ENCODE measurements at regions not wholly inside any gene's neighbourhood (a gene's known extent, or its start where the extent isn't known, plus 50 kb on each side); places are given as distances from the start of the nearest gene placed in this dataset.

GRCh38 chr3:106931904-106932303 is 445.3 kb upstream of the CCDC54 start:
- no peak overlapping the region for H3K27ac ChIP-seq (ENCODE audit: low read length)
- no peaks in the 10 kb centered on the region for H3K79me2 ChIP-seq (ENCODE audit: low read length)

GRCh38 chr3:106936337-106936736 is 440.9 kb upstream of the CCDC54 start:
- H3K9ac ChIP-seq (ENCODE audit: low read length), result no peak overlapping the region
- no peak overlapping the region for H3K27ac ChIP-seq (ENCODE audit: low read length)
- no peak overlapping the region for H3K4me2 ChIP-seq (ENCODE audit: low read depth, low read length, poor library complexity, severe bottlenecking)
- H3K27me3 ChIP-seq (ENCODE audit: low read length), result no peaks in the 10 kb centered on the region
- H4K20me1 ChIP-seq (ENCODE audit: insufficient read depth, low read depth, low read length), result no peaks in the 10 kb centered on the region
- DNase-seq, result no peak
- no peaks in the 10 kb centered on the region for H3K36me3 ChIP-seq (ENCODE audit: insufficient read depth, low read length)
- H3K4me3 ChIP-seq (ENCODE audit: low read length), result no peak overlapping the region
- no peaks in the 10 kb centered on the region for H3K4me1 ChIP-seq (ENCODE audit: low read length)
- no peaks in the 10 kb centered on the region for H3K9me2 ChIP-seq (replicated peaks; ENCODE audit: insufficient read depth, low read length)
- H2AFZ ChIP-seq (ENCODE audit: low read length), result no peak overlapping the region
- no peaks in the 10 kb centered on the region for H3K79me2 ChIP-seq (ENCODE audit: low read length)
- no peaks in the 10 kb centered on the region for H3K9me3 ChIP-seq (ENCODE audit: low read length)

More at GRCh38 chr3:106931904-106932303, 445.3 kb upstream of the CCDC54 start:
- no peaks in the 10 kb centered on the region for H3K9me3 ChIP-seq (ENCODE audit: low read length)
- H3K4me1 ChIP-seq (ENCODE audit: low read length), result no peaks in the 10 kb centered on the region
- no peak overlapping the region for H3K9ac ChIP-seq (ENCODE audit: low read length)
- no peaks in the 10 kb centered on the region for H3K36me3 ChIP-seq (ENCODE audit: insufficient read depth, low read length)
- H3K4me3 ChIP-seq (ENCODE audit: low read length), result no peak overlapping the region
- no peaks in the 10 kb centered on the region for H4K20me1 ChIP-seq (ENCODE audit: insufficient read depth, low read depth, low read length)
- no peaks in the 10 kb centered on the region for H3K27me3 ChIP-seq (ENCODE audit: low read length)
- no peak overlapping the region for H3K4me2 ChIP-seq (ENCODE audit: low read depth, low read length, poor library complexity, severe bottlenecking)
- no peak for DNase-seq
- no peaks in the 10 kb centered on the region for H3K9me2 ChIP-seq (replicated peaks; ENCODE audit: insufficient read depth, low read length)
- no peak overlapping the region for H2AFZ ChIP-seq (ENCODE audit: low read length)

- Histone ChIP-seq H3K9me2 (replicated peaks; ENCODE audit: insufficient read depth, low read length) (no peaks in the 10 kb centered on the region), H3K27ac (ENCODE audit: low read length) (no peak overlapping the region), H2AFZ (ENCODE audit: low read length) (no peak overlapping the region), H3K4me3 (ENCODE audit: low read length) (no peak overlapping the region), H4K20me1 (ENCODE audit: insufficient read depth, low read depth, low read length) (no peaks in the 10 kb centered on the region), H3K4me1 (ENCODE audit: low read length) (no peaks in the 10 kb centered on the region), H3K9me3 (ENCODE audit: low read length) (no peaks in the 10 kb centered on the region), H3K36me3 (ENCODE audit: insufficient read depth, low read length) (no peaks in the 10 kb centered on the region), H3K79me2 (ENCODE audit: low read length) (no peaks in the 10 kb centered on the region), H3K27me3 (ENCODE audit: low read length) (no peaks in the 10 kb centered on the region), H3K9ac (ENCODE audit: low read length) (no peak overlapping the region), H3K4me2 (ENCODE audit: low read depth, low read length, poor library complexity, severe bottlenecking) (no peak overlapping the region)
- no peak for DNase-seq
Measured at GRCh38 chr3:106942051-106942450, 435.2 kb upstream of the CCDC54 start.

GRCh38 chr3:106943071-106943470 is 434.2 kb upstream of the CCDC54 start:
- Histone ChIP-seq H3K36me3 (ENCODE audit: insufficient read depth, low read length) (no peaks in the 10 kb centered on the region), H3K4me1 (ENCODE audit: low read length) (no peaks in the 10 kb centered on the region), H3K4me2 (ENCODE audit: low read depth, low read length, poor library complexity, severe bottlenecking) (no peak overlapping the region), H4K20me1 (ENCODE audit: insufficient read depth, low read depth, low read length) (no peaks in the 10 kb centered on the region), H3K9ac (ENCODE audit: low read length) (no peak overlapping the region), H2AFZ (ENCODE audit: low read length) (no peak overlapping the region), H3K27ac (ENCODE audit: low read length) (no peak overlapping the region), H3K27me3 (ENCODE audit: low read length) (no peaks in the 10 kb centered on the region), H3K9me2 (replicated peaks; ENCODE audit: insufficient read depth, low read length) (no peaks in the 10 kb centered on the region), H3K4me3 (ENCODE audit: low read length) (no peak overlapping the region), H3K79me2 (ENCODE audit: low read length) (no peaks in the 10 kb centered on the region), H3K9me3 (ENCODE audit: low read length) (no peaks in the 10 kb centered on the region)
- DNase-seq, result no peak

- H3K4me2 ChIP-seq (ENCODE audit: low read depth, low read length, poor library complexity, severe bottlenecking), result no peak overlapping the region
- no peak overlapping the region for H2AFZ ChIP-seq (ENCODE audit: low read length)
Measured at GRCh38 chr3:106945435-106945834, 431.8 kb upstream of the CCDC54 start.

GRCh38 chr3:106946866-106947265 is 430.4 kb upstream of the CCDC54 start:
- H3K9ac ChIP-seq (ENCODE audit: low read length), result no peak overlapping the region
- H3K9me2 ChIP-seq (replicated peaks; ENCODE audit: insufficient read depth, low read length), result no peaks in the 10 kb centered on the region
- H3K27ac ChIP-seq (ENCODE audit: low read length), result no peak overlapping the region
- no peaks in the 10 kb centered on the region for H3K4me1 ChIP-seq (ENCODE audit: low read length)
- DNase-seq, result no peak
- no peaks in the 10 kb centered on the region for H4K20me1 ChIP-seq (ENCODE audit: insufficient read depth, low read depth, low read length)
- no peak overlapping the region for H3K4me2 ChIP-seq (ENCODE audit: low read depth, low read length, poor library complexity, severe bottlenecking)
- H3K79me2 ChIP-seq (ENCODE audit: low read length), result no peaks in the 10 kb centered on the region
- no peaks in the 10 kb centered on the region for H3K9me3 ChIP-seq (ENCODE audit: low read length)
- no peak overlapping the region for H2AFZ ChIP-seq (ENCODE audit: low read length)
- no peaks in the 10 kb centered on the region for H3K27me3 ChIP-seq (ENCODE audit: low read length)
- no peak overlapping the region for H3K4me3 ChIP-seq (ENCODE audit: low read length)
- no peaks in the 10 kb centered on the region for H3K36me3 ChIP-seq (ENCODE audit: insufficient read depth, low read length)

More at GRCh38 chr3:106945435-106945834, 431.8 kb upstream of the CCDC54 start:
- no peaks in the 10 kb centered on the region for H4K20me1 ChIP-seq (ENCODE audit: insufficient read depth, low read depth, low read length)
- H3K9me3 ChIP-seq (ENCODE audit: low read length), result no peaks in the 10 kb centered on the region
- no peaks in the 10 kb centered on the region for H3K79me2 ChIP-seq (ENCODE audit: low read length)
- no peak for DNase-seq
- no peaks in the 10 kb centered on the region for H3K36me3 ChIP-seq (ENCODE audit: insufficient read depth, low read length)
- H3K9me2 ChIP-seq (replicated peaks; ENCODE audit: insufficient read depth, low read length), result no peaks in the 10 kb centered on the region
- no peaks in the 10 kb centered on the region for H3K4me1 ChIP-seq (ENCODE audit: low read length)
- H3K9ac ChIP-seq (ENCODE audit: low read length), result no peak overlapping the region
- H3K4me3 ChIP-seq (ENCODE audit: low read length), result no peak overlapping the region
- no peak overlapping the region for H3K27ac ChIP-seq (ENCODE audit: low read length)
- no peaks in the 10 kb centered on the region for H3K27me3 ChIP-seq (ENCODE audit: low read length)

- H3K27ac ChIP-seq (ENCODE audit: low read length), result no peak overlapping the region
- DNase-seq, result no peak
- H2AFZ ChIP-seq (ENCODE audit: low read length), result no peak overlapping the region
Measured at GRCh38 chr3:106957029-106957428, 420.2 kb upstream of the CCDC54 start.

GRCh38 chr3:106962993-106963392 is 414.2 kb upstream of the CCDC54 start:
- no peak for DNase-seq
- H3K4me2 ChIP-seq (ENCODE audit: low read depth, low read length, poor library complexity, severe bottlenecking), result no peak overlapping the region

More at GRCh38 chr3:106957029-106957428, 420.2 kb upstream of the CCDC54 start:
- H3K79me2 ChIP-seq (ENCODE audit: low read length), result no peaks in the 10 kb centered on the region
- no peaks in the 10 kb centered on the region for H3K36me3 ChIP-seq (ENCODE audit: insufficient read depth, low read length)
- no peak overlapping the region for H3K4me3 ChIP-seq (ENCODE audit: low read length)
- H3K4me1 ChIP-seq (ENCODE audit: low read length), result no peaks in the 10 kb centered on the region
- no peaks in the 10 kb centered on the region for H4K20me1 ChIP-seq (ENCODE audit: insufficient read depth, low read depth, low read length)
- no peak overlapping the region for H3K9ac ChIP-seq (ENCODE audit: low read length)
- H3K27me3 ChIP-seq (ENCODE audit: low read length), result no peaks in the 10 kb centered on the region
- H3K9me2 ChIP-seq (replicated peaks; ENCODE audit: insufficient read depth, low read length), result no peaks in the 10 kb centered on the region
- H3K4me2 ChIP-seq (ENCODE audit: low read depth, low read length, poor library complexity, severe bottlenecking), result no peak overlapping the region
- H3K9me3 ChIP-seq (ENCODE audit: low read length), result no peaks in the 10 kb centered on the region

GRCh38 chr3:106963442-106963841 is 413.8 kb upstream of the CCDC54 start:
- Histone ChIP-seq H3K4me3 (ENCODE audit: low read length) (no peak overlapping the region), H4K20me1 (ENCODE audit: insufficient read depth, low read depth, low read length) (no peaks in the 10 kb centered on the region), H3K36me3 (ENCODE audit: insufficient read depth, low read length) (no peaks in the 10 kb centered on the region), H2AFZ (ENCODE audit: low read length) (no peak overlapping the region), H3K9me3 (ENCODE audit: low read length) (no peaks in the 10 kb centered on the region), H3K4me2 (ENCODE audit: low read depth, low read length, poor library complexity, severe bottlenecking) (no peak overlapping the region), H3K9me2 (replicated peaks; ENCODE audit: insufficient read depth, low read length) (no peaks in the 10 kb centered on the region), H3K27me3 (ENCODE audit: low read length) (no peaks in the 10 kb centered on the region), H3K9ac (ENCODE audit: low read length) (no peak overlapping the region), H3K27ac (ENCODE audit: low read length) (no peak overlapping the region), H3K79me2 (ENCODE audit: low read length) (no peaks in the 10 kb centered on the region), H3K4me1 (ENCODE audit: low read length) (no peaks in the 10 kb centered on the region)
- DNase-seq, result no peak

More at GRCh38 chr3:106962993-106963392, 414.2 kb upstream of the CCDC54 start:
- H3K9me2 ChIP-seq (replicated peaks; ENCODE audit: insufficient read depth, low read length), result no peaks in the 10 kb centered on the region
- H3K79me2 ChIP-seq (ENCODE audit: low read length), result no peaks in the 10 kb centered on the region
- no peak overlapping the region for H2AFZ ChIP-seq (ENCODE audit: low read length)
- H3K27ac ChIP-seq (ENCODE audit: low read length), result no peak overlapping the region
- H3K4me1 ChIP-seq (ENCODE audit: low read length), result no peaks in the 10 kb centered on the region
- H3K9me3 ChIP-seq (ENCODE audit: low read length), result no peaks in the 10 kb centered on the region
- no peaks in the 10 kb centered on the region for H3K36me3 ChIP-seq (ENCODE audit: insufficient read depth, low read length)
- H3K4me3 ChIP-seq (ENCODE audit: low read length), result no peak overlapping the region
- H3K27me3 ChIP-seq (ENCODE audit: low read length), result no peaks in the 10 kb centered on the region
- H4K20me1 ChIP-seq (ENCODE audit: insufficient read depth, low read depth, low read length), result no peaks in the 10 kb centered on the region
- no peak overlapping the region for H3K9ac ChIP-seq (ENCODE audit: low read length)

All from Karpas-422 (cell line).